ENCODE measurements at regions not wholly inside any gene's neighbourhood (a gene's known extent, or its start where the extent isn't known, plus 50 kb on each side); places are given as distances from the start of the nearest gene placed in this dataset.

DNA sequence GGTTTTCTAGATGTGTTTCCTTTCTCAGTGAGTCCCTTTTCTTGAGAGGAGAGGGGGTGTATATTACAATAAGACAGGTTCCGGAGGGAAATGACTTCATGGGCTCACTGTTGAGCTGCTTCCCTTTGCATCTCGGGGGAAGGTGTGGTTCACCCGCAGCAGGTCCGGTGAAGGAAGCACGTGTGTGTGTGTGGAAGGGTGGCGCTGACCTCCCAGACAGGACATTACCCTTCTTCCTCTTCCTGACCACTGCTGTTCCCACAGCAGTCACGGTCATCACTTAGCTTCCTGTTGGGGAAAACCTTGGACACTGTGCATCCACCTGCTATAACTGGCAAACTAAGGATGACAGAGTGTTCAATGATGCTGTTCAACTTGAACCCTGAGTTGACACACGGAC lies 83.6 kb downstream of the PLEKHG1 start:
- TF ChIP-seq, protein P1, sequence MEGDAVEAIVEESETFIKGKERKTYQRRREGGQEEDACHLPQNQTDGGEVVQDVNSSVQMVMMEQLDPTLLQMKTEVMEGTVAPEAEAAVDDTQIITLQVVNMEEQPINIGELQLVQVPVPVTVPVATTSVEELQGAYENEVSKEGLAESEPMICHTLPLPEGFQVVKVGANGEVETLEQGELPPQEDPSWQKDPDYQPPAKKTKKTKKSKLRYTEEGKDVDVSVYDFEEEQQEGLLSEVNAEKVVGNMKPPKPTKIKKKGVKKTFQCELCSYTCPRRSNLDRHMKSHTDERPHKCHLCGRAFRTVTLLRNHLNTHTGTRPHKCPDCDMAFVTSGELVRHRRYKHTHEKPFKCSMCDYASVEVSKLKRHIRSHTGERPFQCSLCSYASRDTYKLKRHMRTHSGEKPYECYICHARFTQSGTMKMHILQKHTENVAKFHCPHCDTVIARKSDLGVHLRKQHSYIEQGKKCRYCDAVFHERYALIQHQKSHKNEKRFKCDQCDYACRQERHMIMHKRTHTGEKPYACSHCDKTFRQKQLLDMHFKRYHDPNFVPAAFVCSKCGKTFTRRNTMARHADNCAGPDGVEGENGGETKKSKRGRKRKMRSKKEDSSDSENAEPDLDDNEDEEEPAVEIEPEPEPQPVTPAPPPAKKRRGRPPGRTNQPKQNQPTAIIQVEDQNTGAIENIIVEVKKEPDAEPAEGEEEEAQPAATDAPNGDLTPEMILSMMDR (IDR thresholded peaks at IDR 0.05; ENCODE audit: extremely low read depth, missing control alignments) = no peak
- DNase-seq (ENCODE audit: low spot score) = no peak

GRCh38 chr6:150684161-150684560 lies 84.5 kb downstream of the PLEKHG1 start:
- TF ChIP-seq, protein P1 (IDR thresholded peaks at IDR 0.05; ENCODE audit: extremely low read depth, missing control alignments) = no peak

DNA sequence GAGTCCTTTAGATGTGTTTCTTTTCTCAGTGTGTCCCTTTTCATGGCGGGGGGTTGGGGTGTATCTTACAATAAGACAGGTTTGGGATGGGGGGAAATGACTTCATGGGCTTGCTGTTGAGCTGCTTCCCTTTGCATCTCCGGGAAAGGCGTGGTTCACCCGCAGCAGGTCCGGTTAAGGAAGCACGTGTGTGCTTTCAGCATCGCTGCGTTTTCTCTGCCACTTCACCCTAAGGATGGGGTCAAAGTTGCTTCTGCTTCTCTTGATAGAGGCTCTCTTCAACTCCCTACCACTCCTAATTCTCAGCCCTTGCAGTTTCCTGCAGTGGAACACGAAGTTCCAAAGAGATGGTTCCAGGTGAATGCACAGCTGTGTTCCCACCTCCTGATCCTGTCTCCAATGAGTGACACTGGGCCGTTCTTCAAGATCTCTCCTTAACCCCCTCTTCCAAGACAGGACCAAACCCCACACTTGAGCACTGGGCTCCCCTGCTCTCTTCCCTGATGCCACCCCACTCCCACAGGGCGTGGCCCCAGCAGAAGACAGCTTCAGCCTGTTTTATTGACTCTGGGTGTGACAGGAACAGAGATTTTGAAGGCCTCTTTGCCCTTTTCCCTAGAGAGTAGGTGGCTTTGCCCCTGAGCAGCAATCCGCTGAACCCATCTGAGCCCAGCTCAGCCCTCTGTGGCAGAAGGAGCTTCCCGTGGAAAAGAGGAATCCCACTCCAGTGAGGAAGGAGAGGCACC lies 85.2 kb downstream of the PLEKHG1 start:
- TF ChIP-seq, protein P1 (IDR thresholded peaks at IDR 0.05; ENCODE audit: extremely low read depth, missing control alignments) = no peak
- no peak for DNase-seq (ENCODE audit: low spot score)

More at GRCh38 chr6:150684161-150684560, 84.5 kb downstream of the PLEKHG1 start:
- no peak for DNase-seq (ENCODE audit: low spot score)

GRCh38 chr6:150685860-150686259 lies 86.2 kb downstream of the PLEKHG1 start:
- DNase-seq (ENCODE audit: low spot score) = peak; percentile 54
- TF ChIP-seq, protein P1 (IDR thresholded peaks at IDR 0.05; ENCODE audit: extremely low read depth, missing control alignments) = peak; percentile 80

- DNase-seq (ENCODE audit: low spot score) = no peak
- TF ChIP-seq, protein P1 (IDR thresholded peaks at IDR 0.05; ENCODE audit: extremely low read depth, missing control alignments) = no peak
Observed at GRCh38 chr6:150686566-150686965, 86.9 kb downstream of the PLEKHG1 start.

- DNase-seq (ENCODE audit: low spot score) = no peak
- TF ChIP-seq, protein P1 (IDR thresholded peaks at IDR 0.05; ENCODE audit: extremely low read depth, missing control alignments) = no peak
Observed at GRCh38 chr6:150687508-150687907, 87.8 kb downstream of the PLEKHG1 start.

- TF ChIP-seq, protein P1 (IDR thresholded peaks at IDR 0.05; ENCODE audit: extremely low read depth, missing control alignments) = no peak
- peak; percentile 28 for DNase-seq (ENCODE audit: low spot score)
Observed at GRCh38 chr6:150689900-150690590, 90.4 kb downstream of the PLEKHG1 start.
